ENCODE measurements at regions not wholly inside any gene's neighbourhood (a gene's known extent, or its start where the extent isn't known, plus 50 kb on each side); places are given as distances from the start of the nearest gene placed in this dataset.

GRCh38 chrX:127324128-127324527 lies 504.6 kb downstream of the PRR32 start:
- no peak for DNase-seq (ENCODE audit: low read depth, low spot score)
- BruUV-seq (replicated peaks): no TSS peak
- ChIA-PET CTCF (no interaction called here), POLR2A (no interaction called here)
- Histone ChIP-seq H3K27me3 (ENCODE audit: control insufficient read depth in 2 of 2, insufficient read depth in 2 of 2, low read length in 2 of 2) (no peaks in the 10 kb centered on the region), H3K4me2 (ENCODE audit: insufficient read depth, low read length) (no peak overlapping the region), H3K9me1 (replicated peaks; ENCODE audit: control insufficient read depth, extremely low read depth, insufficient read depth, low read length) (no peaks in the 10 kb centered on the region), H3K36me3 (ENCODE audit: control insufficient read depth in 2 of 2, extremely low read depth in 1 of 2, insufficient read depth in 2 of 2, low read length in 2 of 2) (no peaks in the 10 kb centered on the region), H3K9me3 (replicated peaks; ENCODE audit: control insufficient read depth, insufficient read depth, low read length) (no peaks in the 10 kb centered on the region), H3K9ac (replicated peaks; ENCODE audit: extremely low read depth, insufficient read depth, low read length) (no peak overlapping the region), H3K27ac (ENCODE audit: insufficient read depth, low read depth, low read length) (no peak overlapping the region), H3K4me1 (ENCODE audit: control insufficient read depth, extremely low read depth, insufficient read depth, low read length) (no peaks in the 10 kb centered on the region), H2AFZ (ENCODE audit: low read depth, low read length) (no peak overlapping the region), H3K79me2 (ENCODE audit: control insufficient read depth, insufficient read depth, low read length) (no peaks in the 10 kb centered on the region), H3K4me3 (replicated peaks in 1 of 3; ENCODE audit: insufficient read depth in 1 of 3, low read depth in 1 of 3, low read length in 3 of 3) (no peak overlapping the region), H4K20me1 (replicated peaks; ENCODE audit: control insufficient read depth, extremely low read depth, insufficient read depth, low read length) (no peaks in the 10 kb centered on the region)
- dilution Hi-C loops (cut with MboI; ENCODE audit: extremely low pct_ligation_motif_present, low sequenced_read_pairs): no loop called here
- TF ChIP-seq EZH2 (IDR thresholded peaks at IDR 0.05; ENCODE audit: borderline replicate concordance, low read depth, low read length, severe bottlenecking) (no peak), GATA2 (IDR thresholded peaks at IDR 0.05; ENCODE audit: insufficient read depth, insufficient read length, low read depth, low read length) (no peak), CTCF (IDR thresholded peaks at IDR 0.05; ENCODE audit: extremely low read depth in 1 of 2, insufficient read depth in 1 of 2, low read depth in 1 of 2, low read length in 2 of 2) (no peak), POLR2AphosphoS5 (IDR thresholded peaks at IDR 0.05; ENCODE audit: insufficient read depth, low read depth, low read length) (no peak), POLR2A (IDR thresholded peaks at IDR 0.05; ENCODE audit: low read depth, low read length) (no peak), MAX (IDR thresholded peaks at IDR 0.05; ENCODE audit: insufficient read depth, insufficient read length) (no peak), MYC (IDR thresholded peaks at IDR 0.05; ENCODE audit: low read depth, low read length) (no peak), FOS (IDR thresholded peaks at IDR 0.05; ENCODE audit: borderline replicate concordance, insufficient read depth, low read length) (no peak), JUN (IDR thresholded peaks at IDR 0.05; ENCODE audit: borderline replicate concordance, insufficient read depth, insufficient read length, low read depth) (no peak)
- intact Hi-C loops (cut with micrococcal nuclease): no loop called here
- FAIRE-seq: no peak

All from endothelial cell of umbilical vein (primary cell).